Osteocyte (in vitro differentiated cells): ENCODE measurements at regions not wholly inside any gene's neighbourhood (a gene's known extent, or its start where the extent isn't known, plus 50 kb on each side); places are given as distances from the start of the nearest gene placed in this dataset.

ENCODE experiments used
- DNase-seq: peaks from one replicate; pipeline ENCODE4 v3.0.0; 2021; ENCODE audit warnings: mixed read lengths; ENCODE audit not compliant: unreplicated experiment; ENCODE audit errors: extremely low spot score
- H3K27ac Mint-ChIP-seq: one replicate; pipeline ENCODE4 v1.8.0; 2021; ENCODE audit warnings: mild to moderate bottlenecking, mixed read lengths; ENCODE audit not compliant: unreplicated experiment
- H3K27me3 Mint-ChIP-seq: one replicate; pipeline ENCODE4 v1.8.0; 2021; ENCODE audit warnings: mixed read lengths; ENCODE audit not compliant: unreplicated experiment
- H3K36me3 Mint-ChIP-seq: one replicate; pipeline ENCODE4 v1.8.0; 2021; ENCODE audit warnings: mixed read lengths; ENCODE audit not compliant: unreplicated experiment
- H3K4me1 Mint-ChIP-seq: one replicate; pipeline ENCODE4 v1.8.0; 2021; ENCODE audit warnings: mixed read lengths; ENCODE audit not compliant: unreplicated experiment
- H3K4me3 Mint-ChIP-seq: one replicate; pipeline ENCODE4 v1.8.0; 2021; ENCODE audit warnings: mild to moderate bottlenecking, moderate library complexity, mixed read lengths; ENCODE audit not compliant: unreplicated experiment
- H3K9me3 Mint-ChIP-seq: one replicate; pipeline ENCODE4 v1.8.0; 2021; ENCODE audit warnings: mixed read lengths; ENCODE audit not compliant: unreplicated experiment
- CTCF ChIP-seq: fragments of 200-600 bp; sonication (generic); IDR thresholded peaks from 2 replicates; pipeline ENCODE4 v1.5.0; 2021; ENCODE audit warnings: antibody characterized with exemption, mild to moderate bottlenecking, moderate library complexity

GRCh38 chr16:9401173-9401572 lies 309.7 kb downstream of the HAPSTR1 start:
- Mint-ChIP-seq H3K9me3 (peaks cover 16% of the 10 kb centered on the region), H3K36me3 (no peaks in the 10 kb centered on the region)
- TF ChIP-seq CTCF, result no peak

GRCh38 chr16:9402293-9402860 lies 310.9 kb downstream of the HAPSTR1 start:
- TF ChIP-seq CTCF, result no peak
- no peaks in the 10 kb centered on the region for H3K27me3 Mint-ChIP-seq
- H3K36me3 Mint-ChIP-seq, result no peaks in the 10 kb centered on the region
- H3K9me3 Mint-ChIP-seq, result peaks cover 20% of the 10 kb centered on the region
- H3K4me3 Mint-ChIP-seq, result no peak overlapping the region
- no peak for DNase-seq
- H3K27ac Mint-ChIP-seq, result no peak overlapping the region
- H3K4me1 Mint-ChIP-seq, result no peaks in the 10 kb centered on the region

More at GRCh38 chr16:9401173-9401572, 309.7 kb downstream of the HAPSTR1 start:
- Mint-ChIP-seq H3K27me3 (no peaks in the 10 kb centered on the region), H3K4me3 (no peak overlapping the region), H3K27ac (no peak overlapping the region), H3K4me1 (no peaks in the 10 kb centered on the region)
- no peak for DNase-seq

- H3K4me3 Mint-ChIP-seq, result no peak overlapping the region
- H3K27me3 Mint-ChIP-seq, result no peaks in the 10 kb centered on the region
- no peaks in the 10 kb centered on the region for H3K36me3 Mint-ChIP-seq
- no peaks in the 10 kb centered on the region for H3K4me1 Mint-ChIP-seq
- DNase-seq, result no peak
- TF ChIP-seq CTCF, result no peak
- peaks cover 7% of the 10 kb centered on the region for H3K9me3 Mint-ChIP-seq
- no peak overlapping the region for H3K27ac Mint-ChIP-seq
These were observed 313.4 kb downstream of the HAPSTR1 start for GRCh38 chr16:9404811-9405210.

GRCh38 chr16:9406038-9406712 lies 314.7 kb downstream of the HAPSTR1 start:
- Mint-ChIP-seq H3K4me3 (no peak overlapping the region), H3K9me3 (peaks cover 5% of the 10 kb centered on the region), H3K4me1 (no peaks in the 10 kb centered on the region), H3K27ac (no peak overlapping the region), H3K36me3 (no peaks in the 10 kb centered on the region), H3K27me3 (no peaks in the 10 kb centered on the region)
- DNase-seq, result no peak
- no peak for TF ChIP-seq CTCF

GRCh38 chr16:9407206-9407758 lies 315.8 kb downstream of the HAPSTR1 start:
- no peak for TF ChIP-seq CTCF
- H3K27me3 Mint-ChIP-seq, result no peaks in the 10 kb centered on the region
- no peak for DNase-seq
- no peak overlapping the region for H3K4me3 Mint-ChIP-seq
- no peaks in the 10 kb centered on the region for H3K36me3 Mint-ChIP-seq
- peaks cover 5% of the 10 kb centered on the region for H3K9me3 Mint-ChIP-seq
- no peak overlapping the region for H3K27ac Mint-ChIP-seq
- H3K4me1 Mint-ChIP-seq, result no peaks in the 10 kb centered on the region
